ENCODE measurements at regions not wholly inside any gene's neighbourhood (a gene's known extent, or its start where the extent isn't known, plus 50 kb on each side); places are given as distances from the start of the nearest gene placed in this dataset.

DNA sequence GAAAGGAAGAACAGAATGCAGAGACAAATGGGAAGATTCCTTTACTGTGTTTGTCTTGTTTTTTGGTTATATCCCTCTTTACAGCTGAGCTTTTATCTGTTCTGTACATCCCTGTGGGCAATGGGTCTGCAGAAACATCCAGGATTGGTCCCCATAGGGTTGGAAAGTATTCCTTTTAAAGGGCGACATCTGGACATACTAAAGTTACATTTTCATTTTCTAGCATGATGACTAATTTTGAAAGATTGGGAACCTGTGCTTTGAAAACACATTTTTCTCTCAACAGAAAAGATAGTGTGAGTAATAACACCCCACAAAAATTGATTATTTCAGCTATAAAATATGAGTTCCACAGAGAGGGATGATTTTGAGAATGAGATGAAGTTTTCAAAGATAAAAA is 435.8 kb downstream of the GPAM start:
- H3K4me1 ChIP-seq = no peaks in the 10 kb centered on the region
- no peak for DNase-seq
- H3K27ac ChIP-seq (replicated peaks) = no peak overlapping the region
- H3K27me3 ChIP-seq (ENCODE audit: low read depth) = no peaks in the 10 kb centered on the region
- no peak overlapping the region for H3K4me3 ChIP-seq
- H3K9me3 ChIP-seq (replicated peaks) = no peaks in the 10 kb centered on the region
- intact Hi-C loops (cut with micrococcal nuclease) = no loop called here
- no peaks in the 10 kb centered on the region for H3K36me3 ChIP-seq
- TF ChIP-seq, protein P1, sequence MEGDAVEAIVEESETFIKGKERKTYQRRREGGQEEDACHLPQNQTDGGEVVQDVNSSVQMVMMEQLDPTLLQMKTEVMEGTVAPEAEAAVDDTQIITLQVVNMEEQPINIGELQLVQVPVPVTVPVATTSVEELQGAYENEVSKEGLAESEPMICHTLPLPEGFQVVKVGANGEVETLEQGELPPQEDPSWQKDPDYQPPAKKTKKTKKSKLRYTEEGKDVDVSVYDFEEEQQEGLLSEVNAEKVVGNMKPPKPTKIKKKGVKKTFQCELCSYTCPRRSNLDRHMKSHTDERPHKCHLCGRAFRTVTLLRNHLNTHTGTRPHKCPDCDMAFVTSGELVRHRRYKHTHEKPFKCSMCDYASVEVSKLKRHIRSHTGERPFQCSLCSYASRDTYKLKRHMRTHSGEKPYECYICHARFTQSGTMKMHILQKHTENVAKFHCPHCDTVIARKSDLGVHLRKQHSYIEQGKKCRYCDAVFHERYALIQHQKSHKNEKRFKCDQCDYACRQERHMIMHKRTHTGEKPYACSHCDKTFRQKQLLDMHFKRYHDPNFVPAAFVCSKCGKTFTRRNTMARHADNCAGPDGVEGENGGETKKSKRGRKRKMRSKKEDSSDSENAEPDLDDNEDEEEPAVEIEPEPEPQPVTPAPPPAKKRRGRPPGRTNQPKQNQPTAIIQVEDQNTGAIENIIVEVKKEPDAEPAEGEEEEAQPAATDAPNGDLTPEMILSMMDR (IDR thresholded peaks at IDR 0.05; ENCODE audit: borderline replicate concordance) = no peak

DNA sequence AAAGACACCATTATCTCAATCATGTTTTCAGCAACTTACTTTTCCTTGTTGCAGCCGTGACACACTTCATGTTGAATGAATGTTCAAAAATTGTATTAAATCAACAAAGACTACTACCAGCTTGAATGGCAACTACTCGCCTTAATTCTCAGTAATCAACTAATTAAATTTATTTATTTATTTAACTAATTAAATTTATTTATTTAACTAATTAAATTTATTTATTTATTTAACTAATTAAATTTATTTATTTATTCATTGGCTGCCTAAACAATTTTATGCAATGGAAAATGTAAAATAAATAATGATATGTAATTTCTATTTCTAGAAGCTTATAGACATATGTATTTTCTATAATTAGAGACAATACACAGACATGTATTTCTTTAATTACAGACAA is 435.4 kb downstream of the GPAM start:
- Histone ChIP-seq H3K36me3 (no peaks in the 10 kb centered on the region), H3K9me3 (replicated peaks) (peaks cover 4% of the 10 kb centered on the region), H3K4me1 (no peaks in the 10 kb centered on the region), H3K27ac (replicated peaks) (no peak overlapping the region), H3K4me3 (no peak overlapping the region), H3K27me3 (ENCODE audit: low read depth) (no peaks in the 10 kb centered on the region)
- TF ChIP-seq, protein P1 (IDR thresholded peaks at IDR 0.05; ENCODE audit: borderline replicate concordance) = no peak
- no peak for DNase-seq
- intact Hi-C loops (cut with micrococcal nuclease) = no loop called here

DNA sequence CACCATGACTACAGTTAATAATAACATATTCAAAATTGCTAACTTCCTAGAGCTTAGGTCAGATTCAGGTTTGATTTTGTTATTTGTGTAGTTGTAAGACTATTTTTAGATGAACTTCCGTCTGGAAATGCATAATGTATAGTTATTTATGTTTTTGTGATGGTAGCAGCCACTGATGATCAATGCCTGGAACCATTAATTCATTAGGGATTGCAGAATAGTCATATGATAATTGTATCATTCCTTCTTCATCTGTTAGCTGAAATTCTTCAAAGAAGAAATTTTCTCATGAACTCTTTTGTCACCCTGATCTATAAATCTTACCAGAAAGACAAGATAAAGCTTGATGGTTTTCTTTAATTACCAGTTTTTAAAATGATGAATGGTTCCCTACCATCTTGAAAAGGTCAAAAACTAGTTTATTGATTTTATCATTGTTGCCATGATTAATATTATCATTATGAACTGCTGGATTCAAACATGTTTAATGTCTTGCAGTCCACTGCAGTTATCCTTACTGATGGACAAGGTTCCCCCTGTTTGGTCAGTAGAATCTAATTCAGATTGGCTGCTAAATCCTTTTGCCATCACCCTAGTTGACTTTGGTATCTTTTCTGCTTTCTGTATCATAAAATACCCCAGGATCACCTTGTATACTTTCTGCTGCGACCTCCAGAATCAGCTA is 433.3 kb downstream of the GPAM start:
- Histone ChIP-seq H3K4me1 (no peaks in the 10 kb centered on the region), H3K9me3 (replicated peaks) (peaks cover 6% of the 10 kb centered on the region), H3K27me3 (ENCODE audit: low read depth) (no peaks in the 10 kb centered on the region), H3K36me3 (no peaks in the 10 kb centered on the region), H3K4me3 (no peak overlapping the region), H3K27ac (replicated peaks) (no peak overlapping the region)
- TF ChIP-seq, protein P1 (IDR thresholded peaks at IDR 0.05; ENCODE audit: borderline replicate concordance) = no peak
- DNase-seq = no peak
- intact Hi-C loops (cut with micrococcal nuclease) = no loop called here

DNA sequence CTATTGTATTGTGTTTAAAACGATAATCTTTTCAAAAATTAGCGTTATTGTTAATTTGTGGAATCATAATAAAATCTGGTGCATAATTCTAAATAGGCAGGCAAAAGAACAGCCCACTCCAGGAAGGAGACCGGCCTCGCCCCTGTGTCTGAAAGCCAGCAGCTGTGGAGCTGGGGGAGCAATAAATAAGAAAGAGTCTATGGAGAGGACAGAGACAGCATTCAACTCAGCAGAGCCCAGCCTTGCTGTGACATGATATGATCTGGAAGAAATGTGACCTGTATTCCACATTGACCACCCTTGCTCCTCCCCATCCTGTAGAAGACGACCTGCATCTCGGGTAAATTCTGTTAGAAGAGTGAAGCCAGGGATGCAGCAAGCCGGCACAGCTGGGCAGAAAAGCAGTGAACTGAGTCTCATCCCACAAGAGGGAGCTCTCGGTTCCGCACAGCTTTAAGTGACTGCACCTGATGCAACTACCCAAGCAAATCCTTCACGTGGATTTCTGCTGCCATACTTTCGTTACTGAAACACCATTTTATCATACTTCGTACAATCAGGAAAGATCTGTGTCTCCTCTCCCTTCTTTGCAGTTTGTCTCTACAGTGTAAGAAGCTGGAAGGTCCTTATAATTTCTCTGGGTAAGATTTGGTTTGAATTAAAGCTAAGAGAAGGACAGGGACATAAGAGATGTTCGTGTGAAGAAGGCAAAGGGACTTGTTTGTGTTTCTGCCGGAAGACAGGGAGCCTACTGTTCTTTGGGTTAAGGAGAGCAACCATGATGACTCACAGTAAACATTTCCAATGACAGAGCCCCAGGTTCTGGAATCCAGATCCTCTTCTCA is 427.1 kb downstream of the GPAM start:
- Histone ChIP-seq H3K27ac (replicated peaks) (no peak overlapping the region), H3K9me3 (replicated peaks) (peaks cover 6% of the 10 kb centered on the region), H3K4me3 (no peak overlapping the region), H3K36me3 (no peaks in the 10 kb centered on the region), H3K27me3 (ENCODE audit: low read depth) (peaks cover 19% of the 10 kb centered on the region), H3K4me1 (no peaks in the 10 kb centered on the region)
- TF ChIP-seq, protein P1 (IDR thresholded peaks at IDR 0.05; ENCODE audit: borderline replicate concordance) = peak; percentile 61
- DNase-seq = peak; percentile 15
- intact Hi-C loops (cut with micrococcal nuclease) = no loop called here

DNA sequence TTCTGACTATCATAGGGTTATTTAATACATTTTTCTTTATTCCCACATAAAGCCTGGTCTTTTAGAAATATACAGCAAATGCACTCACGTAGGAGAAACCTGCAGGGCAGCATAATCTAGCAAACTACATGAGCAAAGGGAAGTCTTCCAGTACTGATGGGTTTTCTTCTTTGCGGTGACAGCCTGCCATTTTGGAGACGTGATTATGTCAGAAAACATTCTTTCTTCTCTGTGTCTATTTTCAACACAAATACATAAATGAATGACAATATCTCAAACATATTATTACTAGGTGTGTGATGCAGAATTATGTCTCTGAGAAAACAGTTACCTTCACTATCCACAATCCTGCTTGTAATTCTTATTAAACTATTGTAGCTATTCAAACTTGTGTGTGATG is 425.0 kb downstream of the GPAM start:
- DNase-seq = no peak
- H3K27ac ChIP-seq (replicated peaks) = no peak overlapping the region
- no peaks in the 10 kb centered on the region for H3K4me1 ChIP-seq
- TF ChIP-seq, protein P1 (IDR thresholded peaks at IDR 0.05; ENCODE audit: borderline replicate concordance) = no peak
- H3K9me3 ChIP-seq (replicated peaks) = no peaks in the 10 kb centered on the region
- no peak overlapping the region for H3K4me3 ChIP-seq
- peaks cover 29% of the 10 kb centered on the region for H3K27me3 ChIP-seq (ENCODE audit: low read depth)
- H3K36me3 ChIP-seq = no peaks in the 10 kb centered on the region
- intact Hi-C loops (cut with micrococcal nuclease) = no loop called here
